Astrocyte (in vitro differentiated cells and primary cell): ENCODE measurements at regions not wholly inside any gene's neighbourhood (a gene's known extent, or its start where the extent isn't known, plus 50 kb on each side); places are given as distances from the start of the nearest gene placed in this dataset.

Experiments
- EZH2 ChIP-seq: IDR thresholded peaks from 2 replicates; pipeline ENCODE4 v1.6.1; 2012; ENCODE audit warnings: mild to moderate bottlenecking, low read length, inconsistent platforms; ENCODE audit not compliant: insufficient read depth
- TF ChIP-seq, protein P1 (sequence below): IDR thresholded peaks from 2 replicates; pipeline ENCODE4 v1.5.1; 2011; ENCODE audit warnings: low read depth, mild to moderate bottlenecking, inconsistent platforms, low read length, moderate library complexity; ENCODE audit not compliant: insufficient read depth

DNA sequence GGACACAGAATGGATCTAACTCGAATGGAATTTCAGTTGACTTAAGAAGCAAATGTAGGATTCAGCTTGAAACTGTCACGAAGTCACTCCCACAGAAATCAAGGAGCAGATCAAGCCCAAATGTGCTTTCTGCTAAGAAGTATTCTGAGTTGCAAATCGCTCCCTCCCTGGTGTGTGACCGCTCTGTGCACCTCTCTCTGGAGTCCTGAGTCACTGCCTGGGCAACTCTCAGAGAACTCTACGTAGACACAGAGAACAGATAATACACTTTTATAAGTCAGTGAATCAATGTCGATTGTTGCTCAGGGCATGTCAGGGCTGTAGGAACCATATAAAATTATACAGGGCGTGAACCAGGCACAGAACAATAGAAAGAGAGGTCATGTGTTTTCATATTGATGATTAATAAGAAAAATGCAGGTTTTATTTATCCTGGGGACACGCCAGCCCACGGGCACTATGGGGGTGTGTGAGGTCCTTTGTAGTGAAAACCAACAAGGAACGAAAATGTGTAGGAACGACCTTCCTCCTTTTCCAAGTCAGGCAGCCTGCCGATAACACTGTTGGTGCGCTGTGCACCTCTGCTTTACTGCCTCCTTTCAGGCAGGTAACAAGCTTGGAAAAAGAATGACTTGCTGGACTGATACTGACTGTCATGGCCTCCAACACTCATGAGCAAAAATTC, 248.1 kb upstream of the FOXQ1 start:
- TF ChIP-seq, protein P1, sequence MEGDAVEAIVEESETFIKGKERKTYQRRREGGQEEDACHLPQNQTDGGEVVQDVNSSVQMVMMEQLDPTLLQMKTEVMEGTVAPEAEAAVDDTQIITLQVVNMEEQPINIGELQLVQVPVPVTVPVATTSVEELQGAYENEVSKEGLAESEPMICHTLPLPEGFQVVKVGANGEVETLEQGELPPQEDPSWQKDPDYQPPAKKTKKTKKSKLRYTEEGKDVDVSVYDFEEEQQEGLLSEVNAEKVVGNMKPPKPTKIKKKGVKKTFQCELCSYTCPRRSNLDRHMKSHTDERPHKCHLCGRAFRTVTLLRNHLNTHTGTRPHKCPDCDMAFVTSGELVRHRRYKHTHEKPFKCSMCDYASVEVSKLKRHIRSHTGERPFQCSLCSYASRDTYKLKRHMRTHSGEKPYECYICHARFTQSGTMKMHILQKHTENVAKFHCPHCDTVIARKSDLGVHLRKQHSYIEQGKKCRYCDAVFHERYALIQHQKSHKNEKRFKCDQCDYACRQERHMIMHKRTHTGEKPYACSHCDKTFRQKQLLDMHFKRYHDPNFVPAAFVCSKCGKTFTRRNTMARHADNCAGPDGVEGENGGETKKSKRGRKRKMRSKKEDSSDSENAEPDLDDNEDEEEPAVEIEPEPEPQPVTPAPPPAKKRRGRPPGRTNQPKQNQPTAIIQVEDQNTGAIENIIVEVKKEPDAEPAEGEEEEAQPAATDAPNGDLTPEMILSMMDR = no peak
- TF ChIP-seq EZH2 = no peak
